Effector memory CD8-positive, alpha-beta T cell (primary cell): ENCODE measurements at regions not wholly inside any gene's neighbourhood (a gene's known extent, or its start where the extent isn't known, plus 50 kb on each side); places are given as distances from the start of the nearest gene placed in this dataset.
"Not testable (repeated sequence)": the region's sequence is repeated elsewhere in the genome, so short reads cannot be mapped to it uniquely, and the experiment has no call there.

Experiments
- ATAC-seq: fragments of 150-1000 bp; cut with Tn5 transposase; replicated peaks from 2 replicates; pipeline ENCODE4 v1.10.0; 2021; ENCODE audit warnings: mild to moderate bottlenecking, moderate library complexity
- DNase-seq, 3 experiments: peaks; one replicate each; pipeline ENCODE4 v3.0.0; 2021
- H3K27ac Mint-ChIP-seq, 2 donors: one replicate each; pipeline ENCODE4 v1.8.0; 2022; ENCODE audit warnings: mild to moderate bottlenecking in 2 of 2, mixed read lengths in 2 of 2, moderate library complexity in 2 of 2
- H3K27me3 Mint-ChIP-seq, 2 donors: one replicate each; pipeline ENCODE4 v1.8.0; 2022; ENCODE audit warnings: mixed read lengths in 2 of 2
- H3K36me3 Mint-ChIP-seq: one replicate; pipeline ENCODE4 v1.8.0; 2022; ENCODE audit warnings: mild to moderate bottlenecking, moderate library complexity, mixed read lengths; ENCODE audit not compliant: insufficient read depth
- H3K4me1 Mint-ChIP-seq, 2 donors: one replicate each; pipeline ENCODE4 v1.8.0; 2022; ENCODE audit warnings: low read depth in 2 of 2, mixed read lengths in 2 of 2
- H3K4me3 Mint-ChIP-seq, 2 donors: one replicate each; pipeline ENCODE4 v1.8.0; 2022; ENCODE audit warnings: mild to moderate bottlenecking in 2 of 2, mixed read lengths in 2 of 2, moderate library complexity in 2 of 2
- H3K9me3 Mint-ChIP-seq, 2 donors: one replicate each; pipeline ENCODE4 v1.8.0; 2022; ENCODE audit warnings: mixed read lengths in 2 of 2

DNA sequence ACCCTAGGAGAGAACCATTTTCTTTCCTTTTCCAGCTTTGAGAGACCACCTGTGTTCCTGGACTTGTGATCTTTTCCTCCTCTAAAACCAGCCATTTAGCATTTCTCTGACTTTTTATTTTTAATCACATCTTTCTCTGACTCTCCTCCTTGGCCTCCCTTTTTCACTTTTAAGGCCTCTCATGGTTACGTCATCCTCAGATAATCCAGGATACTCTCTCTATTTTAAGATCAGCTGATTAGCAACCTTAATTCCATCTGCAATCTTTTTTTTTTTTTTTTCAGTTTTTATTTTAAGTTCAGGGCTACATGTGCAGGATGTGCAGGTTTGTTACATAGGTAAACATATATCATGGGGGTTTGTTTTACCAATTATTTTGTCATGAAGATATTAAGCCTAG lies 54.0 kb downstream of the RFPL4B start:
- ATAC-seq: no peak
- no peak for DNase-seq
- Mint-ChIP-seq H3K27ac (no peak overlapping the region), H3K36me3 (no peaks in the 10 kb centered on the region), H3K9me3 (no peaks in the 10 kb centered on the region), H3K4me3 (no peak overlapping the region), H3K4me1 (no peaks in the 10 kb centered on the region), H3K27me3 (peaks cover 9 to 15% of the 10 kb centered on the region in 2 donors)

GRCh38 chr6:112407101-112407590 lies 60.0 kb downstream of the RFPL4B start:
- Mint-ChIP-seq H3K27ac (no peak overlapping the region), H3K4me1 (no peaks in the 10 kb centered on the region), H3K27me3 (peaks cover 10 to 22% of the 10 kb centered on the region in 2 donors), H3K36me3 (no peaks in the 10 kb centered on the region), H3K9me3 (no peaks in the 10 kb centered on the region), H3K4me3 (no peak overlapping the region)
- DNase-seq (no peak), ATAC-seq (no peak)

GRCh38 chr6:112408522-112408921 lies 61.4 kb downstream of the RFPL4B start:
- ATAC-seq (no peak), DNase-seq (no peak)
- peaks cover 10 to 15% of the 10 kb centered on the region in 2 donors for H3K27me3 Mint-ChIP-seq
- H3K36me3 Mint-ChIP-seq: no peaks in the 10 kb centered on the region
- H3K4me1 Mint-ChIP-seq: no peaks in the 10 kb centered on the region
- H3K27ac Mint-ChIP-seq: no peak overlapping the region
- no peak overlapping the region for H3K4me3 Mint-ChIP-seq
- no peaks in the 10 kb centered on the region for H3K9me3 Mint-ChIP-seq

DNA sequence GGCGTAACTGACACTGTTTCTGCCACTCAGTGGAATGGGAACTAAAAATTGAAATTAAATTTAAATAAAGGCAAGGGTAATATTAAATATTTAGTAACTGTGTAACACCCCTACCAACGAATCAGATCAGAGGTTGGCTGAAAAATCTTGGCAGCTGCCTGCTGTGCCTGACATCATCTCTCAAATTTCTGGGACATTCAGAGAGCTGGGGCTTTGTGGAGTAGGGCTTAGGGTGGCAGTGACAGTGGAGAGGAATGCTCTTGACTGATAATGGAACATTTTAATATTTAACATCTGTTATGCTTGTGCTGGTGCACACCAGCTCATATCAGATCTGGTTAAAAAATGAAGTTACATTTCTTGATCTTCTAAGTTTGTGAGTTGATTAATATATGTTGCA lies 62.2 kb downstream of the RFPL4B start:
- DNase-seq: no peak
- ATAC-seq: no peak
- peaks cover 10 to 23% of the 10 kb centered on the region in 2 donors for H3K27me3 Mint-ChIP-seq
- H3K36me3 Mint-ChIP-seq: no peaks in the 10 kb centered on the region
- H3K9me3 Mint-ChIP-seq: no peaks in the 10 kb centered on the region
- no peaks in the 10 kb centered on the region for H3K4me1 Mint-ChIP-seq
- H3K4me3 Mint-ChIP-seq: no peak overlapping the region
- no peak overlapping the region for H3K27ac Mint-ChIP-seq

GRCh38 chr6:112413780-112414179 lies 66.7 kb downstream of the RFPL4B start:
- H3K36me3 Mint-ChIP-seq: no peaks in the 10 kb centered on the region

DNA sequence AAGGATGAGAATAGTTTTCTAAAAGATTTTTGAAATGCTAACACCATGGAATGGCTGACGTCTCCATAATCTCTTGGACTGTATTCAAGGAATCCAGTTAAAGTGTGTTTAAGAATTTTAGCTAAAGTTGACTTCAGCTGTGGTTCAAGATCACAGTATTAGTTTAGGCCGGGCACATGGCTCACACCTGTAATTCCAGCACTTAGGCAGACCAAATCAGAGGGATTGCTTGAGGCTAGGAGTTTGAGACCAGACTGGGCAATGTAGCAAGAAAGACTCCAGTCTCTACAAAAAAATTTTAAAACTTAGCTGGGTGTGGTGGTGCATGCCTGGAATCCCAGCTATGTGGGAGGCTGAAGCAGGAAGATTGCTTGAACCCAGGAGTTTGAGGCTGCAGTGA lies 68.2 kb downstream of the RFPL4B start:
- H3K4me1 Mint-ChIP-seq: no peaks in the 10 kb centered on the region
- peaks cover 2 to 17% of the 10 kb centered on the region in 2 donors for H3K27me3 Mint-ChIP-seq
- H3K36me3 Mint-ChIP-seq: no peaks in the 10 kb centered on the region
- no peak for ATAC-seq
- H3K27ac Mint-ChIP-seq: no peak overlapping the region
- no peaks in the 10 kb centered on the region for H3K9me3 Mint-ChIP-seq
- H3K4me3 Mint-ChIP-seq: no peak overlapping the region
- no peak for DNase-seq

More at GRCh38 chr6:112413780-112414179, 66.7 kb downstream of the RFPL4B start:
- ATAC-seq (no peak), DNase-seq (no peak)
- Mint-ChIP-seq H3K27me3 (peaks cover 0 to 17% of the 10 kb centered on the region in 2 donors), H3K9me3 (no peaks in the 10 kb centered on the region), H3K4me1 (no peaks in the 10 kb centered on the region), H3K4me3 (no peak overlapping the region), H3K27ac (no peak overlapping the region)

DNA sequence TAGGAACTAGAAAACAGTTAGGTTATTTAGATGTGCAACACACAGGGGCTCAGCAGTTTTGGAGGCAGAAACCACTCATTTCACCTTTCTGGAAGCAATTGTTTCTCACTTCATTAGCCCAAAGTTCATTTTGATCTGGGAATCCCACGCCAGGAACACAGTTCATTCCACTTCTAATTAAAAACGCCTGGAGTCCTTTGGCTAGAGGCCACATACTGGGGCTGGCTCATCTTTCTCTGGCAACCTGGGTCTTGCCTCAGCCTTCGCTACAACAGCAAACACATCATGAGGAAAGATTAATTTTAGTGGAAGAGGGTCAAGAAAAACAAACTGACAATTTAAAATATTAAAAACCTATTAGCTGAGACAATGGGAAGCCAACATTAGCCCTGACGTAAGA lies 69.7 kb downstream of the RFPL4B start:
- ATAC-seq (no peak), DNase-seq (no peak)
- Mint-ChIP-seq H3K27ac (no peak overlapping the region), H3K27me3 (peaks cover 11 to 30% of the 10 kb centered on the region in 2 donors), H3K36me3 (no peaks in the 10 kb centered on the region), H3K9me3 (peaks cover 0 to 1% of the 10 kb centered on the region in 2 donors), H3K4me1 (no peaks in the 10 kb centered on the region), H3K4me3 (no peak overlapping the region)

DNA sequence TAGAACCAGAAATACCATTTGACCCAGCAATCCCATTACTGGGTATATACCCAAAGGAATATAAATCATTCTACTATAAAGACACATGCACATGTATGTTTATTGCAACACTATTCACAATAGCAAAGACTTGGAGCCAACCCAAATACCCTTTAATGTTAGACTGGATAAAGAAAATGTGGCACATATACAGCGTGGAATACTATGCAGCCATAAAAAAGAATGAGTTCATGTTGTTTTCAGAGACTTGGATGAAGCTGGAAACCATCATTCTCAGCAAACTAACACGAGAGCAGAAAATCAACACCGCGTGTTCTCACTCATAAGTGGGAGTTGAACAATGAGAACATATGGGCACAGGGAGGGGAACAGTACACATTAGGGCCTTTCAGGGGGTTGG lies 79.9 kb downstream of the RFPL4B start:
- not testable (repeated sequence) for DNase-seq, H3K4me1 Mint-ChIP-seq, H3K9me3 Mint-ChIP-seq, ATAC-seq, H3K4me3 Mint-ChIP-seq, H3K27ac Mint-ChIP-seq, H3K36me3 Mint-ChIP-seq
- peaks cover 6 to 17% of the 10 kb centered on the region in 2 donors for H3K27me3 Mint-ChIP-seq

DNA sequence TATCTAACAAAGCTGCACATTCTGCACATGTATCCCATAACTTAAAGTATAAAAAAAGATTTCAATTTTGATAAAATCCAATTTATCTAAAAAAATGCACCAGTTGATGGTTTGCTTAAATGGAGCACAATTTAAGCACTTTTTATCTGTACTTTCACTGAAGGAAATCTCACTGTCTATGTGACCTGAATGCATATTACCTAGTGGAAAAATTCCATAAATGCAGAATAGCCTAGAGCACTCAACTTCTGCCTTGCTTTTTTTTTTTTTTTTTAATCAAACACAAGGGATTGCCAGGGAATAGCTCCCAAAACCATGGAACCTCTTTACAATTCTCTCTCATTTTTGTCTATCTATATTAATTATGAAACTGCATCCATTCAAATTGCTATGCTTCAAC lies 80.4 kb downstream of the RFPL4B start:
- Mint-ChIP-seq H3K27me3 (peaks cover under 1 to 12% of the 10 kb centered on the region in 2 donors), H3K9me3 (peaks cover 0 to 2% of the 10 kb centered on the region in 2 donors), H3K36me3 (no peaks in the 10 kb centered on the region), H3K4me3 (no peak overlapping the region), H3K27ac (no peak overlapping the region), H3K4me1 (no peaks in the 10 kb centered on the region)
- no peak for ATAC-seq
- DNase-seq: no peak

DNA sequence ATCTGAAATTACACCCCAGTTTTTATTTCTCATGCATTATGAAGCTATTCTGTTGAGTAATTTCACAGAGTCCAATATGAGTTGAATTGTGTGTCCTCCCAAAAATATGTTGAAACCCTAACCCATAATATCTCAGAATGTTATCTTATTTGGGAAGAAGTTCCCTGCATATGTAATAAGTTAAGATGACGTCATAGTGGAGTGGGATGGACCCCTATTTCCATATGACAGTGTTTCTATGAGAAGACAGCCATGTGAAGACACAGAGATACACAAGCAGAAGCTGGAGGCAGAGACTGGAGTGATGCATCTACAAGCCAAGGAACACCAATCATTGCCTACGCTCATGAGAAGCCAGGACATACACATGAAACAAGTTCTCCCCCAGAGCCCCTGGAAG lies 81.3 kb downstream of the RFPL4B start:
- Mint-ChIP-seq H3K9me3 (peaks cover 0 to 2% of the 10 kb centered on the region in 2 donors), H3K36me3 (no peaks in the 10 kb centered on the region), H3K4me1 (no peaks in the 10 kb centered on the region)

GRCh38 chr6:112429226-112429625 lies 82.1 kb downstream of the RFPL4B start:
- H3K4me3 Mint-ChIP-seq: no peak overlapping the region
- no peak overlapping the region for H3K27ac Mint-ChIP-seq
- peaks cover 0 to 2% of the 10 kb centered on the region in 2 donors for H3K9me3 Mint-ChIP-seq
- no peaks in the 10 kb centered on the region for H3K36me3 Mint-ChIP-seq
- no peak for ATAC-seq
- no peaks in the 10 kb centered on the region for H3K4me1 Mint-ChIP-seq
- no peaks in the 10 kb centered on the region for H3K27me3 Mint-ChIP-seq
- no peak for DNase-seq

More for the DNA sequence above, 81.3 kb downstream of the RFPL4B start:
- ATAC-seq (no peak), DNase-seq (no peak)
- peaks cover 0 to 3% of the 10 kb centered on the region in 2 donors for H3K27me3 Mint-ChIP-seq
- H3K27ac Mint-ChIP-seq: no peak overlapping the region
- H3K4me3 Mint-ChIP-seq: no peak overlapping the region

DNA sequence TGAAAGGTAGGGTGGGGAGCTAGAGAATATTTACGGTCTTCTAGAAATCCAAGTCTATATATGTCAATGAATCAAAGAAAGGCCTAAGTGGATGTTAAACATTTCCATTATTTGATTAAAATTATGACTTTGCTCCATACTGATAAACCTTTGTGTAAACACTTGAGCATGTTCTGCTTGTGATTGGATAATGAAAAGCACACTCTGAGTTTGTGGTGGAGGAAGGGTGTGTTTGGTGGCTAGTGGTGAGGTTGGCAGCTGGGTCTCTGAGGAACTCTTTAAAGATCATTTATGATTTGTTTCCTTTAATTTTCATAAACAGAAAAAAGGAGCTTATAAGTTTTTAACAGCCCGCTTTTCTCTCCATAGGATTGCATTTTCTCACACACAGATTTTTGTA lies 84.7 kb downstream of the RFPL4B start:
- Mint-ChIP-seq H3K27ac (no peak overlapping the region), H3K4me1 (no peaks in the 10 kb centered on the region), H3K4me3 (no peak overlapping the region), H3K27me3 (no peaks in the 10 kb centered on the region), H3K36me3 (no peaks in the 10 kb centered on the region), H3K9me3 (peaks cover 0 to 2% of the 10 kb centered on the region in 2 donors)
- no peak for ATAC-seq
- DNase-seq: no peak

- DNase-seq (no peak), ATAC-seq (no peak)
- Mint-ChIP-seq H3K4me3 (no peak overlapping the region), H3K9me3 (no peaks in the 10 kb centered on the region), H3K27me3 (no peaks in the 10 kb centered on the region), H3K36me3 (no peaks in the 10 kb centered on the region), H3K27ac (no peak overlapping the region), H3K4me1 (no peaks in the 10 kb centered on the region)
Observed at GRCh38 chr6:112432853-112433252, 85.7 kb downstream of the RFPL4B start.

GRCh38 chr6:112433457-112433856 lies 86.3 kb downstream of the RFPL4B start:
- DNase-seq: no peak
- no peaks in the 10 kb centered on the region for H3K4me1 Mint-ChIP-seq
- H3K27ac Mint-ChIP-seq: no peak overlapping the region

More at GRCh38 chr6:112433457-112433856, 86.3 kb downstream of the RFPL4B start:
- no peak overlapping the region for H3K4me3 Mint-ChIP-seq
- ATAC-seq: no peak
- H3K36me3 Mint-ChIP-seq: no peaks in the 10 kb centered on the region
- H3K27me3 Mint-ChIP-seq: no peaks in the 10 kb centered on the region
- no peaks in the 10 kb centered on the region for H3K9me3 Mint-ChIP-seq
